NCI-H526 (cell line): ENCODE measurements at regions not wholly inside any gene's neighbourhood (a gene's known extent, or its start where the extent isn't known, plus 50 kb on each side); places are given as distances from the start of the nearest gene placed in this dataset.

ENCODE experiments used
- DNase-seq, 2 experiments: peaks; one replicate each; lab custom pipeline; 2025; lab: John Stamatoyannopoulos, UW

- no peak for DNase-seq
Observed at GRCh38 chr3:116848248-116848829, 138.8 kb downstream of the TUSC7 start.

DNA sequence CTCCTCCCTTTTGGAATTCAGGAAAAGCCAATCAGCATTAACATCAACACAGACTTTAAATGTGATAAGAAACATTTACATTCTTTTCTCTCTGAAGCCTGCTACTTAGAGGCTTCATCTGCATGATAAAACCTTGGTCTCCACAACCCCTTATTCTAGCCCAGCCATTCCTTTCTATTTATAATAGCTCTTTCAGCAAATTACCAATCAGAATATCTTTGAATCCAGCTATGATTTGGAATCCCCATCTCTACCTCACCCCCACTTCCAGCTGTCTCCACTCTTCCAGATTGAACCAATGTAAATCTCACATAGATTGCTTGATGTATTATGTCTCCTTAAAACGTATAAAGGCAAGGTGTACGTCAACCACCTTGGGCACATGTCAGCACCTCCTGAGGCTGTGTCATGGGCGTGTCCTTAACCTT, 139.7 kb downstream of the TUSC7 start:
- DNase-seq: no peak

DNA sequence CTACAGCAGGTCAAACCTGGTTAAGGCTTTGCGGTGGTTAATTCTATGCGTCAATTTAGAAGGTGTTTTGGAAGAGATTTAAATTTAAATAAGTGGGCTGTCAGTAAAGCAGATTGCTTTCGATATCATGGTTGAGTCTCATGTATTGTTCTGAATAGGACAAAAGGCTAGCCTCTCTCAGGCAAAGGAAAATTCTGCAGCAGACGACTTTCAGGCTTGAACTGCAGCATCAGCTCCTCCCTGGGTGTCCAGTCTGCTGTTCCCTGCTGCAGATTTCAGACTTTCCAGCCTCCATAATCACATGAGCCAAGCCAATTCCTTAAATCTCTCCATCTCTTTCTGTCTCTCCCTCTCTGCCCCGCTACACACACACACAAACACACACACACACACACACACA, 143.2 kb downstream of the TUSC7 start:
- DNase-seq: no peak

- no peak for DNase-seq
Observed at GRCh38 chr3:116863270-116863770, 153.7 kb downstream of the TUSC7 start.

- peak; percentile 9 to 57 for DNase-seq
Observed at GRCh38 chr3:116863822-116864589, 154.4 kb downstream of the TUSC7 start.

DNA sequence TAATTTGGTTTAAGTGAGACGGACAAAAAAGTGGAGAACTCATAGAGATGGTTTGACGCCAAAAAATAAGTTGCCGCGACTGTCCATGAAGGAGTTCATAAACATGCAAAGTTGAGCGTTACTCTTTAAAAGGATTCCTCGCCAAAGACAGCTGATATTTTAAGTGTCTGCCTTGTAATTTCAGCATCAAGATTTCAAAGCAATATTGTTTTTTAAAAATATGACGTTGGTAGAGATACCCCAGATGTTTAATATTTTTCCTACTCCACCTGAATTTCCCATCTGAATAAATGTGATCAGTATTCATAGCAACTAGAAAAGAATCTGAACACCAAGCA, 155.0 kb downstream of the TUSC7 start:
- no peak for DNase-seq

- no peak for DNase-seq
Observed at GRCh38 chr3:116870379-116870778, 160.8 kb downstream of the TUSC7 start.

DNA sequence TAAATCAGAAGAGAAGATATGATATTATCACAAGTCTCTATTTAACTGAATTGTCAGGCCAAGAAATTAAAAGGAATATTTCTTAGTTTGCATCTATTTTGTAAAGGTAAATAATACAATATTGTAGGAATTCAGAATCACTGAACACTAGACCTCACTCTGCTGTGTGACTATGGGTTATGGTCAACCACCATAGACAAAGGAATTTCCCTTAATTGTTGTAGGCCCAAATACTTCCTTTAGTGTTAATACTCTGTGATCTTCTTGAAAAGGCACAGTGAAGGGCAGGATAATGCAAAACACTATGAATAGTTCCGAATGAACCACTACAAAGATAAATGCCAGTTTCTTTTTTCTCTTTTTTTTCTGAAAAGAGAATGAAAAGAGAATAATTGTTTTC, 162.3 kb downstream of the TUSC7 start:
- DNase-seq: no peak

DNA sequence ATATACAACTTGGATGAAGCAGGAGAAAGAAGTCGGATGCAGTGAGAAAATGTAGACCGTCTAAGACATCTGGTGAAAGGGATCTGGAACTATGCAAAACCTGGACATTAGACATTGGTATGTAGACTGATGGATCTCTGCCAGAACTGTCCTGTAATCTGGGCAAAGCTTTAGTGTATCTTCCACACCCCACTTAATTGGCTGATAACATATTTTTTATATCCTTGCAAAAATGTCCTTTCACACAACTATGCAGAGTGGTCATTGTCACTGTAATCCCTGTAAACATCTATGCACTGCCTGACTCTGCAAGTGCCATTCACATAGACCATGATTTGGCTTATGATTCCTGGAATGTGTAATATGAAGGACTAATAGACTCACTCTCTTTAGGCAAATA, 163.1 kb downstream of the TUSC7 start:
- no peak for DNase-seq

GRCh38 chr3:116873142-116873541, 163.6 kb downstream of the TUSC7 start:
- no peak for DNase-seq

GRCh38 chr3:116877968-116878367, 168.4 kb downstream of the TUSC7 start:
- DNase-seq: no peak

- no peak for DNase-seq
Observed at GRCh38 chr3:116886202-116886893, 176.8 kb downstream of the TUSC7 start.

GRCh38 chr3:116896116-116896515, 186.5 kb downstream of the TUSC7 start:
- DNase-seq: no peak

- DNase-seq: no peak
Observed at GRCh38 chr3:116897382-116897781, 187.8 kb downstream of the TUSC7 start.

DNA sequence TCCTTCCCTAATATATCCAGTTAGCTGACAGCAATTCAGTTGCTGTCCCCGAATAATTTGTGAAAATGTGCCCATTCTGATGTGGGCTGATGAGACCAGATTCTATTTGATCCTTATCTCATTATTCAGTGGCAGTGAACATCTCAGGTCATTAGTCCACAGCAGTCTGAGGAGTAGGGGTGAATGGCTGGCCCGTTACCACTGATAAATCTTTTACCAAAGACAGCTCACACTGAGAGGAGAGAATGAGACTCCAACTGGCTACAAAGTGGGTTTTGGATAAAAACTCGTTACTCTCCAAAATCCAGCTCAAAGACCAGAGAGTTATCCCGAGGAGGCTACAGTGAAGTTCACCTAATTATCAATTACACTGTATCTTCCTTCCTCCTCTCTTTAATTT, 189.7 kb downstream of the TUSC7 start:
- no peak for DNase-seq

GRCh38 chr3:116905334-116905733, 195.8 kb downstream of the TUSC7 start:
- DNase-seq: no peak

DNA sequence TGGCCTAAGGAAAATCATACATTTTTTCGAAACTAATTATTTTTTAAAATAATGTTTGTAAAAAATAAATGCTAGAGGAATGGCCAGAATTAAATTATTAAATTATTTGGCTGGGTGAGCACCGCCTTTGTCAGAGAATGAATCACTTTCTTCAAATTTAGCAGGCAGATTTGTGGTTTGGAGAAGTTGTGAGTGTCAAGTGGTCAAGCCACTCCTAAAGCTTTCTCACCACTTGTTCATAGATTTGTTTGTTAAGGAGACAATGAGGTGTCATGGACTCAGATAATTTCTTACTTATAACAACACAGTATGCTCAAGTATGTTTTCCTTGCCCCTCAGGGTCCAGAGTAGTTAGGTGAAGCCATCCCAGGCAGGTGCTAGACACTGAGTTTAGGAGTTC, 196.2 kb downstream of the TUSC7 start:
- no peak for DNase-seq

DNA sequence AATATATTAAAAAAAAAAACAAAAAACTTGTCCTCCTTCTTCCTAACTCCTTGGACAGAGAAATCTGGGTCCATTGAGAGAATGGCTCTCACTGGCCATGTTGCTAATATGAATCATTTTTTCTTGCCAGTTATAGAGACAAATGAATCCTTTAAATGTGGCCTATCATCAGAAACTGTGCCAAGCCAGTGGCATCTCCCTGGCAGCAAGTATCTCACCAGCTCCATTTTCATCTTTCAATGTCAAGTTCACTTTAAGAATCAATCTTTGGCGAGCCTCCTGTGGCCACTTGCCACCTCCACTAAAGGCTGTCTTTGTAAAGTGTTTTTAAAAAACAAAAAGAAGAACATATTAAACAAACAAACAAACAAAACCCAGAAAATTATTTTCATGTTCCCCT, 202.5 kb downstream of the TUSC7 start:
- DNase-seq: no peak

DNA sequence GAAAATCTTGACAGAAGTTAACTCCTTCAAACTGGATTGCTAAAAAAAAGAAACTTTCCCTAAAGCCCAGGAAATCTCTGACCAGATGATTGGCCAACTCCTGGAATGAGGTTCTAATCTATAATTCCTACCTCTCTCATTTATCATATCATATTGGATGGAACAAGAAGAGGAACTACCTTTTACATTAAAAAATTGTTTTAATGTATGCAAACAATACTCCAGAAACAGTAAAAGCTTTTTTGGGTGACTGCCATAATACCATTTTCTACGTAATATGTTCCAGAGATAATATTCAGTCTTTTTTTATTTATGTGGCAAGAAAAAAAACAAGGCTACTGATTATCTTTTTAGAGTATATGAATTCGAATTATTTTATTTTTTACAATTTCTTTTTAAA, 204.4 kb downstream of the TUSC7 start:
- no peak for DNase-seq

GRCh38 chr3:116916836-116917235, 207.3 kb downstream of the TUSC7 start:
- DNase-seq: no peak

DNA sequence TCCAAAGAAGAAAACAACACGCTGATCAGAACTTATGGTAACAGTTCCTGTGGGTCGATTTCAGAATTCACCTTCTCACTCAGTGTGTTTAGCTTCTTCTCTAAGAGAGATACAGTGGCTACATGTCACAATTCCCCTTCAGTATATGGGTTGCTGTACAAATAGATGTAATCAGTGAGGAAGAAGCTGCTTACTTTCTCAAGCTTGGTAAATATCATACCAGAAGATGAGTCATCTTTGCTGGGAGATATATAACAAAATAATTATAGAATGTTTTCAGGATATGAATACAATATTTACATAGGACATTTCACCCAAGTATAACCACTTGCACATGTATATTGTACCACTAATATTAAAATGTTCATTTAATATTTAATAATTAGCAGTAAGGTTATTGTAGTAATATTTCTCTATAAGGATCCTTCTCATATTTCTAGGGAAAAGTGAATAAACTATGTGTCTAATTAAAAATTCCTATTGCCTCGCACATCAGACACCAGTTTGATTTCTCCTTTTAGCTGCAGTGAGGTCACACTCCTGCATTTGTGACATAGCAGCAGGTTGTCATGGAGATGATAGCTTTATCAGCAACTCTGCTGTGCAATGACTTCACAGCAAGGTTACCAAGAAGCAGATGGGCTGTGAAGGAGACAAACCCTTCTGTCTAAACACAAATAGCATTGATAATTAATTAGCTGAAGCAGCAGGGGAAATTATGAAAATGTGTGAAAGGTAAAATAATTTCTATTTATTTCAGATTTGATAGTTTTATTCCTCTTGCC, 211.4 kb downstream of the TUSC7 start:
- DNase-seq: no peak

DNA sequence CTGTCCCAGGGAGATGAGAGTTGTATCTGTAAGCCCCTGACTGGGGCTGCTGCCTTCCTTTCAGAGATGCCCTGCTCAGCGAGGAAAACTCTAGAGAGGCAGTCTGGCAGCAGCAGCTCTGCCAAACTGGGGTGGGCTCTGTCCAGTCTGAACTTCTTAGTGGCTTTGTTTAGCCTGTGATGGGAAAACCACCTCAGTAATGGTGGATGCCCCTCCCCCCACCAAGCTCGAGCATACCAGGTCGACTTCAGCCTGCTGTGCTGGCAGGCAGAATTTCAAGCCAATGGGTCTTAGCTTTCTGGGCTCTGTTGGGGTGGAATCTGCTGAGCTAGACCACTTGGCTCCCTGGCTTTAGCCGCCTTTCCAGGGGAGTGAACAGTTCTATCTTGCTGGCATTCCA, 218.3 kb downstream of the TUSC7 start:
- no peak for DNase-seq
